ENCODE measurements at regions not wholly inside any gene's neighbourhood (a gene's known extent, or its start where the extent isn't known, plus 50 kb on each side); places are given as distances from the start of the nearest gene placed in this dataset.

DNA sequence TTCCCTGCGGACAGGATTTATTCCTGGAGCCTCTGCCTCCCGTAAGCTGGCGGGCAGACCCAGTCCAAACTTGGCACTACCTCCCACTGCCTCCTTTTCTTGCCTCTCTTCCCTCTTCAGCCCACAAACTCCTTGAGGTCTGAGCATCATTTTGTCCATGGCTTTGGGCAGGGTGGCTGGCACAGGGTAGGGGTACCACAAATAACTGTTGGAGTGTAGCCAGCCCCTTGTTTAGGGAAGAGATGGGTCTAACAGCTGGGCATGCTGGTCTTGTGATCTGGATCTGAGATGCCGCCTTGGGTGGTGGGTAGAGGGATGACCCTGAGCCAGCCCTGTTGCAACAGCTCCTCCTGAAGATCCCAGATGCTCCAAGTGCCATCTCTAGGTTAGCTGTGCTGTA is 71.4 kb upstream of the CLDN14 start:
- H3K9me3 ChIP-seq, result no peaks in the 10 kb centered on the region
- H3K27me3 ChIP-seq, result no peaks in the 10 kb centered on the region
- DNase-seq (ENCODE audit: low spot score), result no peak
- H3K27ac ChIP-seq, result no peak overlapping the region
- no peak overlapping the region for H3K4me3 ChIP-seq
- H3K4me1 ChIP-seq, result peaks cover 0 to 9% of the 10 kb centered on the region in 2 donors
- no peaks in the 10 kb centered on the region for H3K36me3 ChIP-seq
- TF ChIP-seq, protein P1, sequence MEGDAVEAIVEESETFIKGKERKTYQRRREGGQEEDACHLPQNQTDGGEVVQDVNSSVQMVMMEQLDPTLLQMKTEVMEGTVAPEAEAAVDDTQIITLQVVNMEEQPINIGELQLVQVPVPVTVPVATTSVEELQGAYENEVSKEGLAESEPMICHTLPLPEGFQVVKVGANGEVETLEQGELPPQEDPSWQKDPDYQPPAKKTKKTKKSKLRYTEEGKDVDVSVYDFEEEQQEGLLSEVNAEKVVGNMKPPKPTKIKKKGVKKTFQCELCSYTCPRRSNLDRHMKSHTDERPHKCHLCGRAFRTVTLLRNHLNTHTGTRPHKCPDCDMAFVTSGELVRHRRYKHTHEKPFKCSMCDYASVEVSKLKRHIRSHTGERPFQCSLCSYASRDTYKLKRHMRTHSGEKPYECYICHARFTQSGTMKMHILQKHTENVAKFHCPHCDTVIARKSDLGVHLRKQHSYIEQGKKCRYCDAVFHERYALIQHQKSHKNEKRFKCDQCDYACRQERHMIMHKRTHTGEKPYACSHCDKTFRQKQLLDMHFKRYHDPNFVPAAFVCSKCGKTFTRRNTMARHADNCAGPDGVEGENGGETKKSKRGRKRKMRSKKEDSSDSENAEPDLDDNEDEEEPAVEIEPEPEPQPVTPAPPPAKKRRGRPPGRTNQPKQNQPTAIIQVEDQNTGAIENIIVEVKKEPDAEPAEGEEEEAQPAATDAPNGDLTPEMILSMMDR (IDR thresholded peaks at IDR 0.05), result no peak

GRCh38 chr21:36551731-36552433 is 72.0 kb upstream of the CLDN14 start:
- no peak overlapping the region for H3K4me3 ChIP-seq
- H3K27ac ChIP-seq, result no peak overlapping the region
- TF ChIP-seq, protein P1 (IDR thresholded peaks at IDR 0.05), result no peak
- no peaks in the 10 kb centered on the region for H3K27me3 ChIP-seq
- no peaks in the 10 kb centered on the region for H3K9me3 ChIP-seq
- no peak for DNase-seq (ENCODE audit: low spot score)
- no peaks in the 10 kb centered on the region for H3K36me3 ChIP-seq
- peaks cover 0 to 9% of the 10 kb centered on the region in 2 donors for H3K4me1 ChIP-seq

DNA sequence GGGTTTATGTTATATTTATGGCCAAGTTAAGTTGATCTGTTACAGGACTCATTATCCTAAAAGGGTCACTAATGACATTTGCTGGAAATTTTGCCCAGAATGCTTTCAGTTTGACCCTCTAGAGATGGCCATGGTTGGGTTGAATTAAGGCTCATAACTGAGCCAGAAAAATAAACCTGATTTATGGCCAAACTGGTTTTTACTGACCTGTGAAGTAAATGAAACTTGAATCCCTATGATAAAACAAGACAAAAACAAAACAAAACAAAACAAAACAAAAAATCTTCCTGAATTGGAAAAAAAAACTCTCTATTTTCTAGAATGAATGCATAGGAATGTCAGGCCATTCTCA is 72.5 kb upstream of the CLDN14 start:
- TF ChIP-seq, protein P1 (IDR thresholded peaks at IDR 0.05), result no peak
- no peak for DNase-seq (ENCODE audit: low spot score)
- Histone ChIP-seq H3K36me3 (no peaks in the 10 kb centered on the region), H3K4me1 (peaks cover 0 to 9% of the 10 kb centered on the region in 2 donors), H3K9me3 (no peaks in the 10 kb centered on the region), H3K4me3 (no peak overlapping the region), H3K27me3 (no peaks in the 10 kb centered on the region), H3K27ac (no peak overlapping the region)

DNA sequence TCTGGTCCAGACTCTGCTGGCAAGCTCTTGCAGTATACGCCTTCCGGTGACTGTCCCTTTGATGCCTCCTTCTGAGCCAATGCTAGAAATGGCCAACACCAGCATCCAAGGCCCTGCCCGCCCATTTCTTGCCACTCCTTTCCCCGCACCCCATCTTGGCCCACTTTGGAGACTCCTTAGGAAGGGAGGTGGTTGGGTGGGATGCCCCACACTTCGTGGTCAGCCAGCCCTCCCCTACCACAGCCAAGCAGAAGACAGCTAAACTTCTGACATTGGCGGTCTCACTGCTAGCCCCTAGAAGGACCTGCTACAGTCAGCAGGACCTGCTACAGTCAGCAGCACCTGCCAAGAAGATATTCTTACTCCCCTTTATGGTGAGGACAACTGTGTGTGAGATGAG is 73.5 kb upstream of the CLDN14 start:
- H3K4me3 ChIP-seq, result no peak overlapping the region
- no peaks in the 10 kb centered on the region for H3K27me3 ChIP-seq

DNA sequence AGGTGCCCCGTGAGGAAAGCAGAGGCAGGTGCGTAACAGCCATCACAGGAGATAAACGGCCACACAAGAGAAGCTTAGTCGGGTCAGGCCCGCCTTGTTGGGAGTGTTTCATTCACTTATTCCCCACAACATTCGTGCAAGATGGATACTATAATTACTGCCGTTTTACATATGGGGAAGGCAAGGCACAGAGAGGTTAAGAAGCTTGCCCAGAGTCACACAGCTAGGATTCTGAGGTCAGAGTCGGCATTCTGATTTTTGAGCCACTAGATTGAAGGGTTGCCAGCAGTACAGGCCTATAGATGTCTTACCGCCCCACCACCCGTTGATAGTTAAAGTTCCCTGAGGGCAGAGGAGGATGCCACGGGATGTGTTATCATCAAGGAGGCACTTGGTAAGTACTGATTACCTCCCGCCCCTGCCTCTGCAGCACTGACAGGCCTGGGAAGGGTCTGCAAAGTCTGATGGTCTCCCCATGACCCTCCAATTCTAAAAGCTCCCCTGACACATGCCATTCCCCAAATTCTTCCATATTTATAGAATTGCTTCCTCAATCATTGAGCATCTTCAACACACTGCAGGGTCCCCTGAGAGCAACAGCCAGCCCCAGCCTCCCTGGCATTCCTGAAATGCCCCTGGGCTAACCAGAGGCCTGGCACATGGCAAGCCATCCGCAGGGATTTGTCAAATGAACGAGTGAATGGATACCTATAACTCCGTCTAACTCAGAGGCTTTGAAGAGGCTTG is 74.7 kb upstream of the CLDN14 start:
- Histone ChIP-seq H3K27ac (no peak overlapping the region), H3K27me3 (no peaks in the 10 kb centered on the region), H3K9me3 (peaks cover 0 to 13% of the 10 kb centered on the region in 2 donors), H3K4me3 (no peak overlapping the region), H3K36me3 (no peaks in the 10 kb centered on the region), H3K4me1 (peaks cover 0 to 9% of the 10 kb centered on the region in 2 donors)
- no peak for DNase-seq (ENCODE audit: low spot score)
- TF ChIP-seq, protein P1 (IDR thresholded peaks at IDR 0.05), result no peak

More for the DNA sequence above, 73.5 kb upstream of the CLDN14 start:
- Histone ChIP-seq H3K36me3 (no peaks in the 10 kb centered on the region), H3K9me3 (peaks cover 0 to 9% of the 10 kb centered on the region in 2 donors), H3K4me1 (peaks cover 0 to 9% of the 10 kb centered on the region in 2 donors), H3K27ac (no peak overlapping the region)
- DNase-seq (ENCODE audit: low spot score), result peak; percentile 48
- TF ChIP-seq, protein P1 (IDR thresholded peaks at IDR 0.05), result no peak
